ENCODE measurements at regions not wholly inside any gene's neighbourhood (a gene's known extent, or its start where the extent isn't known, plus 50 kb on each side); places are given as distances from the start of the nearest gene placed in this dataset.

- 0 out of 2 replicates have a peak, but pooled peaks cover 5% of the 10 kb centered on the region for H3K9me3 ChIP-seq (ENCODE audit: insufficient read depth, low read depth, low read length)
- TF ChIP-seq EZH2phosphoT487 (IDR thresholded peaks at IDR 0.05; ENCODE audit: borderline replicate concordance) = no peak
- no peak for TF ChIP-seq CTCF (conservative IDR thresholded peaks at IDR 0.05; ENCODE audit: low read length)
- no peaks in the 10 kb centered on the region for H3K79me2 ChIP-seq (ENCODE audit: insufficient read depth, low read length)
- H3K4me1 ChIP-seq (ENCODE audit: insufficient read depth, low read length, poor library complexity, severe bottlenecking) = no peaks in the 10 kb centered on the region
- H2AFZ ChIP-seq (ENCODE audit: low read length) = no peak overlapping the region
- H3F3A ChIP-seq (ENCODE audit: low read depth) = no peaks in the 10 kb centered on the region
- H3K9me2 ChIP-seq (replicated peaks; ENCODE audit: low read depth, low read length) = no peaks in the 10 kb centered on the region
- no peaks in the 10 kb centered on the region for H3K27me3 ChIP-seq (ENCODE audit: insufficient read depth, low read length, poor library complexity, severe bottlenecking)
- H3K4me3 ChIP-seq (ENCODE audit: low read length, poor library complexity, severe bottlenecking) = no peak overlapping the region
- no peaks in the 10 kb centered on the region for H4K20me1 ChIP-seq (ENCODE audit: insufficient read depth, low read length, poor library complexity, severe bottlenecking)
- no peak overlapping the region for H3K9ac ChIP-seq (ENCODE audit: low read depth, low read length, poor library complexity, severe bottlenecking)
- no peak overlapping the region for H3K4me2 ChIP-seq (ENCODE audit: low read depth, low read length, poor library complexity, severe bottlenecking)
- H3K36me3 ChIP-seq (ENCODE audit: insufficient read depth, low read length) = no peaks in the 10 kb centered on the region
Measured at GRCh38 chr9:82375041-82375440, 386.5 kb downstream of the SPATA31D1 start.

DNA sequence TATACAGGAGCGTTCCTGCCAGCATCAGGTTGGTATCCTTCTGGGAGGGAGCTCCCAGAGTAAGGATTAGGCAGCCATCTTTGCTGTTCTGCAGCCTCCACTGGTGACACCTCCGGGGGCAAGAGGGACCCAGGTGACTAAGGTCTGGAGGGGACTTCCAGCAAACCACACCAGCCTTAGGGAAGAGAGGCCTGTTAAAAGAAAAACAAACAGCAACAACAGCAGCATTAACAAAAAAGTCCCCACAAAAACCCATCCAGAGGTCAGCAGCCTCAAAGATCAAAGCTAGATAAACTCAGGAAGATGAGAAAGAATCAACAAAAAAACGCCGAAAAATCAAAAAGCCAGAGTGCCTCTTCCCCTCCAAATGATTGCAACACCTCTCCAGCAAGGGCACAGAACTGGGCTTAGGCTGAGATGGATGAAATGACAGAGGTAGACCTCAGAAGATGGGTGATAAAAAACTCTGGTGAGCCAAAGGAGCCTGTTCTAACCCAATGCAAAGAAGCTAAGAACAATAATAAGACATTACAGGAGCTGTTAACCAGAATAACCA, 388.2 kb downstream of the SPATA31D1 start:
- Histone ChIP-seq H3K4me2 (ENCODE audit: low read depth, low read length, poor library complexity, severe bottlenecking) (no peak overlapping the region), H3K9me3 (ENCODE audit: insufficient read depth, low read depth, low read length) (0 out of 2 replicates have a peak, but pooled peaks cover 5% of the 10 kb centered on the region), H3K79me2 (ENCODE audit: insufficient read depth, low read length) (no peaks in the 10 kb centered on the region), H3K9ac (ENCODE audit: low read depth, low read length, poor library complexity, severe bottlenecking) (no peak overlapping the region), H2AFZ (ENCODE audit: low read length) (no peak overlapping the region), H3F3A (ENCODE audit: low read depth) (no peaks in the 10 kb centered on the region), H4K20me1 (ENCODE audit: insufficient read depth, low read length, poor library complexity, severe bottlenecking) (no peaks in the 10 kb centered on the region), H3K36me3 (ENCODE audit: insufficient read depth, low read length) (no peaks in the 10 kb centered on the region), H3K9me2 (replicated peaks; ENCODE audit: low read depth, low read length) (no peaks in the 10 kb centered on the region), H3K4me1 (ENCODE audit: insufficient read depth, low read length, poor library complexity, severe bottlenecking) (no peaks in the 10 kb centered on the region), H3K27me3 (ENCODE audit: insufficient read depth, low read length, poor library complexity, severe bottlenecking) (no peaks in the 10 kb centered on the region), H3K4me3 (ENCODE audit: low read length, poor library complexity, severe bottlenecking) (no peak overlapping the region)
- TF ChIP-seq CTCF (conservative IDR thresholded peaks at IDR 0.05; ENCODE audit: low read length) (no peak), EZH2phosphoT487 (IDR thresholded peaks at IDR 0.05; ENCODE audit: borderline replicate concordance) (no peak)

- TF ChIP-seq EZH2phosphoT487 (IDR thresholded peaks at IDR 0.05; ENCODE audit: borderline replicate concordance) = no peak
- TF ChIP-seq CTCF (conservative IDR thresholded peaks at IDR 0.05; ENCODE audit: low read length) = no peak
- no peaks in the 10 kb centered on the region for H3K79me2 ChIP-seq (ENCODE audit: insufficient read depth, low read length)
- H2AFZ ChIP-seq (ENCODE audit: low read length) = no peak overlapping the region
- no peak overlapping the region for H3K4me2 ChIP-seq (ENCODE audit: low read depth, low read length, poor library complexity, severe bottlenecking)
- H3K4me3 ChIP-seq (ENCODE audit: low read length, poor library complexity, severe bottlenecking) = no peak overlapping the region
- H3K9me2 ChIP-seq (replicated peaks; ENCODE audit: low read depth, low read length) = no peaks in the 10 kb centered on the region
- no peaks in the 10 kb centered on the region for H3K27me3 ChIP-seq (ENCODE audit: insufficient read depth, low read length, poor library complexity, severe bottlenecking)
- H3K9ac ChIP-seq (ENCODE audit: low read depth, low read length, poor library complexity, severe bottlenecking) = no peak overlapping the region
- H4K20me1 ChIP-seq (ENCODE audit: insufficient read depth, low read length, poor library complexity, severe bottlenecking) = no peaks in the 10 kb centered on the region
- H3F3A ChIP-seq (ENCODE audit: low read depth) = no peaks in the 10 kb centered on the region
- H3K36me3 ChIP-seq (ENCODE audit: insufficient read depth, low read length) = no peaks in the 10 kb centered on the region
- no peaks in the 10 kb centered on the region for H3K9me3 ChIP-seq (ENCODE audit: insufficient read depth, low read depth, low read length)
- H3K4me1 ChIP-seq (ENCODE audit: insufficient read depth, low read length, poor library complexity, severe bottlenecking) = no peaks in the 10 kb centered on the region
Measured at GRCh38 chr9:82382887-82383616, 394.5 kb downstream of the SPATA31D1 start.

Data from Loucy (cell line).